Brain microvascular endothelial cell (primary cell): ENCODE measurements at regions not wholly inside any gene's neighbourhood (a gene's known extent, or its start where the extent isn't known, plus 50 kb on each side); places are given as distances from the start of the nearest gene placed in this dataset.

ENCODE experiments used
- DNase-seq: peaks from one replicate; pipeline ENCODE4 v3.0.0-alpha.2; 2020
- H3K27ac ChIP-seq: fragments of 250-450 bp; sonication (Bioruptor Pico); 2 replicates; pipeline ENCODE4 v1.5.1; 2020; ENCODE audit warnings: mild to moderate bottlenecking, moderate library complexity
- H3K27me3 ChIP-seq: fragments of 250-450 bp; sonication (Bioruptor Pico); replicated peaks from 2 replicates; pipeline ENCODE4 v1.5.1; 2020; ENCODE audit warnings: mild to moderate bottlenecking
- H3K36me3 ChIP-seq: fragments of 250-450 bp; sonication (Bioruptor Pico); replicated peaks from 2 replicates; pipeline ENCODE4 v1.5.1; 2020; ENCODE audit warnings: mild to moderate bottlenecking
- H3K4me3 ChIP-seq: 2 replicates; pipeline ENCODE4 v1.5.1; 2011; ENCODE audit warnings: low read depth, mild to moderate bottlenecking, control low read depth, low read length, moderate library complexity
- in situ Hi-C: cut with HindIII; loops from 2 replicates; pipeline ENCODE4 v1.10.0; 2017; ENCODE audit warnings: low sequenced_read_pairs, low pct_ligation_motif_present
- TF ChIP-seq, protein P1 (sequence below): IDR thresholded peaks from 2 replicates; pipeline ENCODE4 v1.5.1; 2011; ENCODE audit warnings: low read depth, mild to moderate bottlenecking, moderate library complexity, low read length, control low read depth, inconsistent platforms; ENCODE audit errors: missing control alignments

DNA sequence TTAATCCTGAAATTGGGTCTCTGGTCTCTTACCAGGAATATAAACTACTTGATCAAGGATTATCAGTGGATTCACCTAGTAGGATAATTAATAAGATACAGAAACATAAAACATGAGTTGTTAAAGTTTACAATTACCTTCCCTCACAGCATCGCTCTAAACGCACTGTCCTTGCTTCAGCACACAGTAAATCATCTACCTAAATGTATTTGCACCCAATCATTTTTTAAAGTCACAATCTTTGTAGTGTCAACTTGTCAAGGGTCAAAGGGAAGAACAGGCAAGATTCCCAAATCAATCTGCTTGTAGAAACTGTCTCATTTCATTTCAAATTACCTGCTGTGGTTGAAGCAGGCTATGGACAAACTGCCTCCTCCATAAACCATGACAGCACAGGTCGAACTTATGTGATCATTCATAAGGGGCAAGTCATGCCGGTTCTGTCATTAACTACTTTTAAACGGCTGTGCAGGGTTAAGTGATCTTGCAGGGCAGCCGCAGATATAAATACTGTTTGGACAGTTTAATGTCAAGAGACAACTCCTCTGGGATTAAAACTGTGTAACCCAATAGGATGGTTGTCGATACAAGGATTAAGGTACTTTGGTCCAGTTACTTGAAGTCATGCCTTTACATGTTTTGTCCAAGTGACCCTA, 93.6 kb downstream of the ZNF281 start:
- TF ChIP-seq, protein P1, sequence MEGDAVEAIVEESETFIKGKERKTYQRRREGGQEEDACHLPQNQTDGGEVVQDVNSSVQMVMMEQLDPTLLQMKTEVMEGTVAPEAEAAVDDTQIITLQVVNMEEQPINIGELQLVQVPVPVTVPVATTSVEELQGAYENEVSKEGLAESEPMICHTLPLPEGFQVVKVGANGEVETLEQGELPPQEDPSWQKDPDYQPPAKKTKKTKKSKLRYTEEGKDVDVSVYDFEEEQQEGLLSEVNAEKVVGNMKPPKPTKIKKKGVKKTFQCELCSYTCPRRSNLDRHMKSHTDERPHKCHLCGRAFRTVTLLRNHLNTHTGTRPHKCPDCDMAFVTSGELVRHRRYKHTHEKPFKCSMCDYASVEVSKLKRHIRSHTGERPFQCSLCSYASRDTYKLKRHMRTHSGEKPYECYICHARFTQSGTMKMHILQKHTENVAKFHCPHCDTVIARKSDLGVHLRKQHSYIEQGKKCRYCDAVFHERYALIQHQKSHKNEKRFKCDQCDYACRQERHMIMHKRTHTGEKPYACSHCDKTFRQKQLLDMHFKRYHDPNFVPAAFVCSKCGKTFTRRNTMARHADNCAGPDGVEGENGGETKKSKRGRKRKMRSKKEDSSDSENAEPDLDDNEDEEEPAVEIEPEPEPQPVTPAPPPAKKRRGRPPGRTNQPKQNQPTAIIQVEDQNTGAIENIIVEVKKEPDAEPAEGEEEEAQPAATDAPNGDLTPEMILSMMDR = no peak
- H3K27me3 ChIP-seq = no peaks in the 10 kb centered on the region
- H3K36me3 ChIP-seq = no peaks in the 10 kb centered on the region
- DNase-seq = no peak
- no peak overlapping the region for H3K27ac ChIP-seq
- no peak overlapping the region for H3K4me3 ChIP-seq
- in situ Hi-C loops = no loop called here

DNA sequence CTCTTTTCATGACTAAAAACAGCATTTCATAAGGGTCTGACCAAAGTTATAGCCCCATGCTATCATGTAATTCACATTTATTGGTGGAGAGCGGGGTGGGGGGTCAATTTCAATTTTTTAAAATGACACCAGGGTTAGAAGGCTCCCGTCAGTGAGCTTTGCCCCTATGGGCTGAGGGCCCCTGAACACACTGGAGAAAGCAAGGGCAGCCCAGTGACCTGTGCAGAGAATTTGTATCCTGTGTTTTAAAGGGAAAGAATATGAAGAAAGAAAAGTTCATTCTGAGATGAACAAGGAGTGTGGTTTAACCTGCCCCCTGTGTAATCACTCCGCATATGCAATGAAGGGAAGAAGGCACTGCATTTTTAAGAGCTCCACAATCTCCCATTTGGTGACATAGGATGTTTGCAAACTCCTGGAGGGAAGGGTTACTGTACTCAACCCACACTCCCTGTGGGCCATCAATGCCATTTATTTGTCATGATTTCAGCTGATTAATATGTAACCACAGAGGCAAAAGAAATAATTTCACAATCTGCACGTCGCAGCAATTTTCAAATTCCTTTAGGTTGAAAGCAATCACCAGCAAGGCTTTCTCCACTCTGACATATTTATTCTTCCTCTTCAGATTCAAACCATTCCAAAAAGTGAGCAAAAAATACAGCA, 95.6 kb downstream of the ZNF281 start:
- H3K27me3 ChIP-seq = no peaks in the 10 kb centered on the region
- H3K27ac ChIP-seq = no peak overlapping the region
- no peaks in the 10 kb centered on the region for H3K36me3 ChIP-seq
- in situ Hi-C loops = no loop called here
- TF ChIP-seq, protein P1 = no peak
- no peak overlapping the region for H3K4me3 ChIP-seq
- peak; percentile 51 for DNase-seq

DNA sequence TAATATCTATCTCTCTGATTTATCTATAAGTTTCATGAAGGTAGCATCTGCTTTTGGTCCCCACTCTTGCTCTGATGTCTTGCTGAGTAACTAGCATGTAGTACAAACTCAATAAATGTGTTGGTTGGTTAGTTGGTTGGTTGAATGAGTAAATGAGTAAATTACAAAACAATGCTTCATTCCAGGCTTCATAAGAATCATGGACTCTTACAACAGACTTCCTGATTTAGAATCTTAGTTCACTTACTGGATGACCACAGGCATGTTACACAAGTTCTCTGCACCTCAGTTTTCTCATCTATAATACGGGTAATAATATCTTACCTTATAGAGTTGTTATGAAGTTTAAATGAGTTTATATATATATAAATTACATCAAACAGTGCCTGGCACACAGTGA, 98.6 kb downstream of the ZNF281 start:
- TF ChIP-seq, protein P1 = no peak
- Histone ChIP-seq H3K4me3 (no peak overlapping the region), H3K36me3 (no peaks in the 10 kb centered on the region), H3K27me3 (no peaks in the 10 kb centered on the region), H3K27ac (no peak overlapping the region)
- no peak for DNase-seq
- in situ Hi-C loops = no loop called here

DNA sequence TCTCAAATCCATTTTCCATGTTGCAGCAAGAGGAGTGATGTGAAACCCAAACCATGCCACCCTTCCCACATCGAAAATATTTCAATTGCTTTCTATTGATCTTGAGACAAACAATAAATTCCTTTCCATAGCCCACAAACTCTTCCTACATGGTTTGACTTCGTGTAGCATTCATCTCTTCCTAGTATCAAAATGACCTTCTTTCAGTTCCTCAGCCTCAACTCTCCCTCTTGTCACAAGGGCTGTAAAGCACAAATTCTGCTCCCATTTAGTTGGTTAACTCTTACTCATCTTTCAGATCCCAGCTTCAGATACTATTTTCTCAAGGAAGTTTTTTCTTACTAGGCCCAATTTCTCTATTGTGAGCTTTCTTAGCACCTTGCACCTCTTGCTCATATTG, 99.0 kb downstream of the ZNF281 start:
- in situ Hi-C loops = no loop called here
- H3K4me3 ChIP-seq = no peak overlapping the region
- no peak for DNase-seq
- TF ChIP-seq, protein P1 = no peak
- H3K27ac ChIP-seq = no peak overlapping the region
- no peaks in the 10 kb centered on the region for H3K36me3 ChIP-seq
- H3K27me3 ChIP-seq = no peaks in the 10 kb centered on the region

DNA sequence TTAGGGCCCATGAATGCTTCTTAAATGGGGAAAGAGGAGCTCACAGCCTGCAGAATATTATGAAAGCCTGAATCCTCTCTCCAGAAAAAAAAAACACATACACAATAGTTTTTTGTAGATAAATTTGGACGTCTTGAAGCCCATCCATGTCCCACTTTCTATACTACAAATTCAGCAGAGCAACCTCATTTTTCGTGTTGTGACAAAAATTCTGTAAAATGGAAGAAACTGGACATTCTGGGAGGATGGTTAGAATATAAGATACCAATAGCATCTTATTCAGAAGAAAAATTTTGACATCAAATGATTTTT, 102.1 kb downstream of the ZNF281 start:
- TF ChIP-seq, protein P1 = no peak
- no peak overlapping the region for H3K4me3 ChIP-seq
- no peak overlapping the region for H3K27ac ChIP-seq
- in situ Hi-C loops = no loop called here
- no peak for DNase-seq
- no peaks in the 10 kb centered on the region for H3K36me3 ChIP-seq
- no peaks in the 10 kb centered on the region for H3K27me3 ChIP-seq
